ENCODE measurements at regions not wholly inside any gene's neighbourhood (a gene's known extent, or its start where the extent isn't known, plus 50 kb on each side); places are given as distances from the start of the nearest gene placed in this dataset.

DNA sequence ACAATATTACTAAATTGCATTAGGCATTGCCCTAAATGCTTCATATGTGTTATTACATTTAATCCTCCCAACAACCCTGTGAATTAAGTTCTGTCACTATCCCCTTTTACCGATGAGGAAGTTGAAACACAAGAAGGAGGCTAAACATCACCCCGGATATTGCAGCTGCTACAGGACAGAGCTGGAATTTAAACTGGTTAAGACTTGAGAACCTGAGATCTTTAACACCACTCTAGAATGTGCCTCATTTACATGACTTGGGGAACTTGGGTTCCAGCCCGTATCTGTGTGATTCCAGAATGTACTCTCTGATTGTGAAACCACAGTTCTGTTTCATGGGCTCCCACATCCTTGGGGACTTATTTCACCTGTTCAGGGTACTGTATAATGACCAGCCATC, 165.1 kb upstream of the PPARGC1A start:
- TF ChIP-seq CTCF (IDR thresholded peaks at IDR 0.05) = no peak
- no peak for DNase-seq
- Histone ChIP-seq H3K9me3 (no peaks in the 10 kb centered on the region), H3K4me3 (no peak overlapping the region), H3K4me1 (no peaks in the 10 kb centered on the region), H3K27ac (no peak overlapping the region), H3K9ac (ENCODE audit: low read depth in 2 of 2, low read length in 2 of 2) (no peak overlapping the region), H3K27me3 (no peaks in the 10 kb centered on the region), H3K36me3 (no peaks in the 10 kb centered on the region)
- intact Hi-C loops (cut with DNase I) = no loop called here

DNA sequence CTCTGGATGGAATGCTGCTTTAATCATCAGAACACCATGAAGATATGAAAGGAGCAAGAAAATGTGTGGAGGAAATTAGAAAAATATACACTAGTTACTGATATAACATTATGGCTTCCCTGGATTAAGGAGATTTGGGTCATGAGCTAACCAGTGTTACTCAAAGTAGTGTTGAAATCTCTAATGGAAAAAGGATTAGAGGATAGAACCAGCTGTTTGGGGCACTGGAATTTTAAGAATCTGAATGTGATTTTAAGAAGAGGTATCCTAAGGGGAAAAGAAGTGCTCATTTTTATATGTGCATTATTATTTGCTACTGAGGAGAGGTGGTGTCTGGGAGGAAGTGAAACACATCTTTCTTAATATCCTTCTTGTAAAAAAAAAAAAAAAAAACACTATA, 164.1 kb upstream of the PPARGC1A start:
- intact Hi-C loops (cut with DNase I) = no loop called here
- H3K27me3 ChIP-seq = no peaks in the 10 kb centered on the region
- H3K4me3 ChIP-seq = no peak overlapping the region
- H3K9ac ChIP-seq (ENCODE audit: low read depth in 2 of 2, low read length in 2 of 2) = no peak overlapping the region
- no peaks in the 10 kb centered on the region for H3K36me3 ChIP-seq
- no peaks in the 10 kb centered on the region for H3K4me1 ChIP-seq
- no peak for TF ChIP-seq CTCF (IDR thresholded peaks at IDR 0.05)
- no peak for DNase-seq
- H3K27ac ChIP-seq = no peak overlapping the region
- H3K9me3 ChIP-seq = no peaks in the 10 kb centered on the region

GRCh38 chr4:24044610-24045589, 155.1 kb upstream of the PPARGC1A start:
- no peak for TF ChIP-seq CTCF (IDR thresholded peaks at IDR 0.05)
- Histone ChIP-seq H3K4me3 (no peak overlapping the region), H3K9me3 (no peaks in the 10 kb centered on the region), H3K27ac (no peak overlapping the region), H3K9ac (ENCODE audit: low read depth in 2 of 2, low read length in 2 of 2) (no peak overlapping the region), H3K4me1 (no peaks in the 10 kb centered on the region), H3K27me3 (no peaks in the 10 kb centered on the region), H3K36me3 (no peaks in the 10 kb centered on the region)
- intact Hi-C loops (cut with DNase I) = no loop called here
- no peak for DNase-seq

- no peak overlapping the region for H3K9ac ChIP-seq (ENCODE audit: low read depth in 2 of 2, low read length in 2 of 2)
- intact Hi-C loops (cut with DNase I) = no loop called here
These were observed 152.2 kb upstream of the PPARGC1A start for GRCh38 chr4:24042094-24042493.

DNA sequence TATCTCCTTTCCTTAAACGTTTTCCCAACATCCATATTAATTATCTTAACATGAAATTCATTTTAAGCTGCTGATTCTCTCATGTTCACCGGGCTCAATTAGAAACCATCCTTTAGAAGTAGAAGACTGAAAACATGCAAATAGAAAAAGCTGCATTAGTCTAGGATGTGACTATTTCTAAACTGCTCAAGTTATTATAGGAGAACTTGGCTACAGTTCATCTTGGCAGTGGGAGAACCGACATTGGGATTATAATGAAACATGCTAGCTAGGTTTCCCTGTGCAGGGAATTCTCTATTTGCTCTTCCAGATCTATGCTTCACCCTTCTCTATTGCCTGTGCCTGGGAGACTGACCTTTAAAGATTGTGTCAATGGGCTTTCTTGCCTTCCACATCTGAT, 151.0 kb upstream of the PPARGC1A start:
- H3K27ac ChIP-seq = no peak overlapping the region
- no peaks in the 10 kb centered on the region for H3K36me3 ChIP-seq
- H3K4me1 ChIP-seq = no peaks in the 10 kb centered on the region
- no peaks in the 10 kb centered on the region for H3K27me3 ChIP-seq
- no peak overlapping the region for H3K9ac ChIP-seq (ENCODE audit: low read depth in 2 of 2, low read length in 2 of 2)
- H3K4me3 ChIP-seq = no peak overlapping the region
- H3K9me3 ChIP-seq = no peaks in the 10 kb centered on the region
- DNase-seq = no peak
- intact Hi-C loops (cut with DNase I) = no loop called here
- no peak for TF ChIP-seq CTCF (IDR thresholded peaks at IDR 0.05)

More at GRCh38 chr4:24042094-24042493, 152.2 kb upstream of the PPARGC1A start:
- no peak for TF ChIP-seq CTCF (IDR thresholded peaks at IDR 0.05)
- DNase-seq = no peak
- H3K4me3 ChIP-seq = no peak overlapping the region
- no peaks in the 10 kb centered on the region for H3K9me3 ChIP-seq
- no peaks in the 10 kb centered on the region for H3K36me3 ChIP-seq
- H3K4me1 ChIP-seq = no peaks in the 10 kb centered on the region
- no peak overlapping the region for H3K27ac ChIP-seq
- no peaks in the 10 kb centered on the region for H3K27me3 ChIP-seq

Measured in colonic mucosa (tissue), 4 donors.